ENCODE measurements at regions not wholly inside any gene's neighbourhood (a gene's known extent, or its start where the extent isn't known, plus 50 kb on each side); places are given as distances from the start of the nearest gene placed in this dataset.

- Histone ChIP-seq H3K9me3 (ENCODE audit: insufficient read depth in 2 of 2, low read depth in 1 of 2, low read length in 1 of 2) (no peaks in the 10 kb centered on the region), H3K27ac (ENCODE audit: low read depth, low read length) (no peak overlapping the region), H3K79me1 (ENCODE audit: low read depth, low read length) (no peaks in the 10 kb centered on the region), H3K79me2 (ENCODE audit: control insufficient read depth in 1 of 2, insufficient read depth in 2 of 2, low read length in 2 of 2) (no peaks in the 10 kb centered on the region), H3K9ac (replicated peaks in 1 of 4; ENCODE audit: extremely low read depth in 1 of 4, low read depth in 3 of 4, low read length in 3 of 4) (no peak overlapping the region), H2AFZ (ENCODE audit: low read length) (no peak overlapping the region), H3K23ac (ENCODE audit: insufficient read length) (no peak overlapping the region), H4K5ac (ENCODE audit: insufficient read length, low read depth, low read length) (no peak overlapping the region), H3K18ac (ENCODE audit: extremely low read depth, low read length) (no peak overlapping the region), H2BK5ac (ENCODE audit: low read depth, low read length) (no peak overlapping the region), H2BK20ac (ENCODE audit: low read length) (no peak overlapping the region), H3K4me3 (ENCODE audit: extremely low read depth in 1 of 4, insufficient read depth in 2 of 4, low read depth in 3 of 4, low read length in 4 of 4) (no peak overlapping the region), H2BK12ac (ENCODE audit: low read depth, low read length) (no peak overlapping the region), H4K91ac (replicated peaks; ENCODE audit: insufficient read length, low read length) (no peak overlapping the region), H3K27me3 (replicated peaks in 1 of 4; ENCODE audit: control insufficient read depth in 3 of 4, extremely low read depth in 1 of 4, insufficient read depth in 3 of 4, low read length in 3 of 4) (no peaks in the 10 kb centered on the region), H3K23me2 (ENCODE audit: low read depth, low read length) (no peaks in the 10 kb centered on the region), H3K4me2 (ENCODE audit: insufficient read depth in 1 of 2, low read depth in 2 of 2, low read length in 2 of 2) (no peak overlapping the region), H3K4me1 (replicated peaks in 1 of 4; ENCODE audit: control insufficient read depth in 3 of 4, insufficient read depth in 4 of 4, low read length in 3 of 4) (no peaks in the 10 kb centered on the region), H4K20me1 (replicated peaks in 1 of 2; ENCODE audit: control insufficient read depth in 1 of 2, insufficient read depth in 2 of 2, low read length in 2 of 2) (no peaks in the 10 kb centered on the region), H3K56ac (replicated peaks; ENCODE audit: insufficient read length, low read depth, low read length) (no peak overlapping the region), H2BK15ac (ENCODE audit: low read length) (no peak overlapping the region), H3K14ac (ENCODE audit: insufficient read length) (no peak overlapping the region), H3K36me3 (ENCODE audit: control insufficient read depth in 2 of 4, insufficient read depth in 4 of 4, low read length in 3 of 4) (no peaks in the 10 kb centered on the region), H2BK120ac (replicated peaks; ENCODE audit: low read depth, low read length) (no peak overlapping the region), H4K8ac (ENCODE audit: extremely low read depth, insufficient read depth, low read length) (no peak overlapping the region), H3K4ac (replicated peaks; ENCODE audit: insufficient read length, low read depth, low read length) (no peak overlapping the region), H2AK5ac (ENCODE audit: low read depth, low read length) (no peak overlapping the region)
- no peak for TF ChIP-seq ZNF274 (IDR thresholded peaks at IDR 0.05; ENCODE audit: borderline replicate concordance, extremely low read depth, low read length)
- TF ChIP-seq BCL11A (IDR thresholded peaks at IDR 0.05; ENCODE audit: low read depth in 2 of 2, low read length in 2 of 2): no peak
- no peak for TF ChIP-seq CHD1 (IDR thresholded peaks at IDR 0.05; ENCODE audit: low read depth, low read length)
- no peak for TF ChIP-seq PHF8 (conservative IDR thresholded peaks at IDR 0.05; ENCODE audit: low read depth, low read length)
- no peak for TF ChIP-seq CBX8 (IDR thresholded peaks at IDR 0.05; ENCODE audit: borderline replicate concordance, low read depth, low read length)
- no peak for TF ChIP-seq TAF1 (IDR thresholded peaks at IDR 0.05; ENCODE audit: low read depth, low read length)
- no peak for TF ChIP-seq SIRT6 (IDR thresholded peaks at IDR 0.05; ENCODE audit: low read length)
- no peak for TF ChIP-seq SRF (IDR thresholded peaks at IDR 0.05; ENCODE audit: low read depth, low read length)
- TF ChIP-seq FOSL1 (IDR thresholded peaks at IDR 0.05; ENCODE audit: insufficient read depth, low read depth, low read length): no peak
- no peak for TF ChIP-seq CBX5 (IDR thresholded peaks at IDR 0.05; ENCODE audit: low read depth, low read length)
- no peak for TF ChIP-seq EZH2 (IDR thresholded peaks at IDR 0.05; ENCODE audit: low read depth, low read length, severe bottlenecking)
- TF ChIP-seq YY1 (IDR thresholded peaks at IDR 0.05; ENCODE audit: low read depth, low read length): no peak
- no peak for TF ChIP-seq CEBPB (IDR thresholded peaks at IDR 0.05; ENCODE audit: low read depth, low read length)
- no peak for TF ChIP-seq SP2 (IDR thresholded peaks at IDR 0.05; ENCODE audit: low read length)
- no peak for TF ChIP-seq SAP30 (IDR thresholded peaks at IDR 0.05; ENCODE audit: insufficient read depth, insufficient replicate concordance, low read length)
- TF ChIP-seq POU5F1 (IDR thresholded peaks at IDR 0.05; ENCODE audit: low read depth, low read length): no peak
- FAIRE-seq (no peak), DNase-seq (ENCODE audit: low read depth in 1 of 2, low spot score in 2 of 2) (no peak)
- 92% methylated on average over 4 of the region's 4 CpGs; no CpG with 5 or more reads in 1 of the 2 experiments for WGBS, 2 experiments (ENCODE audit: extremely low coverage in 1 of 2, insufficient coverage in 1 of 2, insufficient read length in 1 of 2, insufficient replicate concordance in 2 of 2, low coverage in 1 of 2, low lambda C conversion rate in 2 of 2, missing lambda C conversion rate in 1 of 2)
- ChIA-PET POLR2A (ENCODE audit: partially characterized antibody) (no interaction called here), CTCF (ENCODE audit: partially characterized antibody) (no interaction called here)
Measured at GRCh38 chr5:89343666-89344065, 460.7 kb upstream of the MEF2C start.
